Stomach (tissue), 8 donors: ENCODE measurements at regions not wholly inside any gene's neighbourhood (a gene's known extent, or its start where the extent isn't known, plus 50 kb on each side); places are given as distances from the start of the nearest gene placed in this dataset.

Experiments
- DNase-seq, 2 donors: peaks; one replicate each; pipeline versions ENCODE4 v3.0.0 to v3.0.0-alpha.2; 2013 to 2019
- H3K27ac ChIP-seq, 5 donors: fragments of 200-600 bp in 4 of 5; sonication (generic) in 4 of 5; one replicate each; pipeline ENCODE4 v1.5.1; 2013 to 2019; ENCODE audit warnings: mild to moderate bottlenecking in 1 of 5, moderate library complexity in 1 of 5
- H3K27me3 ChIP-seq, 3 donors: fragments of 200-600 bp; sonication (generic); one replicate each; pipeline ENCODE4 v1.5.1; 2017 to 2019; ENCODE audit warnings: mixed run types in 1 of 3
- H3K36me3 ChIP-seq, 4 donors: fragments of 200-600 bp; sonication (generic); 1 replicate in 3 of 4; 2 replicates in 1 of 4; pipeline ENCODE4 v1.5.1; 2016 to 2019
- H3K4me1 ChIP-seq, 4 donors: fragments of 200-600 bp; sonication (generic); one replicate each; pipeline ENCODE4 v1.5.1; 2016 to 2019
- H3K4me3 ChIP-seq, 4 donors: fragments of 200-600 bp; sonication (generic) in 3 of 4; one replicate each; pipeline ENCODE4 v1.5.1; 2016 to 2019; ENCODE audit warnings: mild to moderate bottlenecking in 1 of 4
- H3K9me3 ChIP-seq, 4 donors: fragments of 200-600 bp; sonication (generic); one replicate each; pipeline ENCODE4 v1.5.1; 2016 to 2019
- CTCF ChIP-seq, 7 experiments: fragments of 450-650 bp in 4 of 7; fragments of 200-600 bp in 3 of 7; sonication (generic) in 3 of 7; IDR thresholded peaks; one replicate each; pipeline ENCODE4 v1.5.1; 2016 to 2019; ENCODE audit warnings: antibody characterized with exemption in 7 of 7, control low read depth in 2 of 7, mild to moderate bottlenecking in 1 of 7
- EP300 ChIP-seq: sonication (generic); formaldehyde crosslinking; IDR thresholded peaks from one replicate; pipeline ENCODE4 v1.6.1; 2017; ENCODE audit warnings: antibody characterized with exemption
- POLR2A ChIP-seq, 4 donors: fragments of 450-650 bp; IDR thresholded peaks; one replicate each; pipeline ENCODE4 v1.6.1; 2016; ENCODE audit warnings: antibody characterized with exemption in 4 of 4, control low read depth in 2 of 4, mild to moderate bottlenecking in 1 of 4, moderate library complexity in 1 of 4
- POLR2AphosphoS5 ChIP-seq, 3 donors: sonication (generic); formaldehyde crosslinking; IDR thresholded peaks; one replicate each; pipeline ENCODE4 v1.6.1; 2016; ENCODE audit warnings: antibody characterized with exemption in 3 of 3
- WGBS, 5 donors: extraction: QIAGEN DNeasy Blood & Tissue Kit in 3 of 5; methylation state at CpG; one replicate each; pipeline versions ENCODE4 v1.1.5 to v1.1.7; 2013 to 2018; 5-methylcytosine and 5-hydroxymethylcytosine counted together
- intact Hi-C: fragments of 100-400 bp; cut with DNase I; formaldehyde crosslinking; loops from one replicate; pipeline ENCODE4 v1.15.1; 2023; ENCODE audit warnings: low total_unique reads
- donor health status: healthy with polysubstance abuse.
- donor health status: Bipolar disorder and iron deficiency.
- donor health status: healthy.

- intact Hi-C loops = no loop called here
- WGBS, 5 donors = 66 to 84% (median 78%) methylated on average over 4 of the region's 4 CpGs
- Histone ChIP-seq H3K27ac (no peak overlapping the region), H3K27me3 (no peaks in the 10 kb centered on the region), H3K36me3 (no peaks in the 10 kb centered on the region), H3K4me1 (peaks cover 0 to 4% (median 0%) of the 10 kb centered on the region in 4 donors), H3K4me3 (no peak overlapping the region), H3K9me3 (no peaks in the 10 kb centered on the region)
- TF ChIP-seq POLR2A (IDR thresholded peaks at IDR 0.05) (no peak), CTCF (IDR thresholded peaks at IDR 0.05) (no peak), POLR2AphosphoS5 (IDR thresholded peaks at IDR 0.05) (no peak), EP300 (no peak)
- DNase-seq = peak in 1 of 2 donors; percentile 32
Measured at GRCh38 chr4:173765751-173766150, 235.7 kb upstream of the HAND2 start.

- intact Hi-C loops = no loop called here
- no peak for DNase-seq
- no peak overlapping the region for H3K4me3 ChIP-seq
- no peaks in the 10 kb centered on the region for H3K36me3 ChIP-seq
- H3K27me3 ChIP-seq = no peaks in the 10 kb centered on the region
- H3K27ac ChIP-seq = no peak overlapping the region
- TF ChIP-seq POLR2AphosphoS5 (IDR thresholded peaks at IDR 0.05) (no peak), POLR2A (IDR thresholded peaks at IDR 0.05) (no peak), CTCF (IDR thresholded peaks at IDR 0.05) (no peak), EP300 (no peak)
- H3K4me1 ChIP-seq = peaks cover 0 to 4% (median 0%) of the 10 kb centered on the region in 4 donors
- H3K9me3 ChIP-seq = no peaks in the 10 kb centered on the region
- WGBS, 5 donors = 68 to 77% (median 72%) methylated on average over 4 of the region's 4 CpGs
Measured at GRCh38 chr4:173763389-173763788, 233.4 kb upstream of the HAND2 start.

- Histone ChIP-seq H3K9me3 (no peaks in the 10 kb centered on the region), H3K4me1 (peaks cover 0 to 4% (median 0%) of the 10 kb centered on the region in 4 donors), H3K36me3 (no peaks in the 10 kb centered on the region), H3K27me3 (no peaks in the 10 kb centered on the region), H3K27ac (no peak overlapping the region), H3K4me3 (no peak overlapping the region)
- DNase-seq = no peak
- TF ChIP-seq POLR2A (IDR thresholded peaks at IDR 0.05) = no peak
- TF ChIP-seq EP300 = no peak
- WGBS, 5 donors = 68 to 78% (median 72%) methylated on average over 5 of the region's 5 CpGs
- intact Hi-C loops = no loop called here
Measured at GRCh38 chr4:173761938-173762337, 231.9 kb upstream of the HAND2 start.

- Histone ChIP-seq H3K27ac (no peak overlapping the region), H3K27me3 (no peaks in the 10 kb centered on the region), H3K4me3 (no peak overlapping the region), H3K9me3 (no peaks in the 10 kb centered on the region), H3K36me3 (no peaks in the 10 kb centered on the region), H3K4me1 (peaks cover 0 to 4% (median 0%) of the 10 kb centered on the region in 4 donors)
- TF ChIP-seq EP300 (no peak), CTCF (IDR thresholded peaks at IDR 0.05) (no peak), POLR2AphosphoS5 (IDR thresholded peaks at IDR 0.05) (no peak), POLR2A (IDR thresholded peaks at IDR 0.05) (no peak)
- 77 to 90% (median 84%) methylated on average over 5 of the region's 5 CpGs for WGBS, 5 donors
- intact Hi-C loops = no loop called here
- no peak for DNase-seq
Measured at GRCh38 chr4:173761236-173761635, 231.2 kb upstream of the HAND2 start.

- TF ChIP-seq POLR2A (IDR thresholded peaks at IDR 0.05) = no peak
- TF ChIP-seq POLR2AphosphoS5 (IDR thresholded peaks at IDR 0.05) = no peak
- TF ChIP-seq CTCF (IDR thresholded peaks at IDR 0.05) = no peak
- TF ChIP-seq EP300 = no peak
- H3K9me3 ChIP-seq = no peaks in the 10 kb centered on the region
- no peak overlapping the region for H3K4me3 ChIP-seq
- no peaks in the 10 kb centered on the region for H3K27me3 ChIP-seq
- H3K27ac ChIP-seq = no peak overlapping the region
- WGBS, 5 donors = 33 to 56% (median 48%) methylated on average over 1 of the region's 1 CpG
- H3K4me1 ChIP-seq = no peaks in the 10 kb centered on the region
- H3K36me3 ChIP-seq = no peaks in the 10 kb centered on the region
- intact Hi-C loops = no loop called here
- DNase-seq = no peak
Measured at GRCh38 chr4:173758132-173758531, 228.1 kb upstream of the HAND2 start.
